ENCODE measurements at regions not wholly inside any gene's neighbourhood (a gene's known extent, or its start where the extent isn't known, plus 50 kb on each side); places are given as distances from the start of the nearest gene placed in this dataset.
"Not testable (repeated sequence)": the region's sequence is repeated elsewhere in the genome, so short reads cannot be mapped to it uniquely, and the experiment has no call there.

- DNase-seq = no peak
Measured at GRCh38 chr3:159401069-159401468, 587.6 kb upstream of the IL12A start.

- DNase-seq = not testable (repeated sequence)
Measured at GRCh38 chr3:159409711-159410110, 578.9 kb upstream of the IL12A start.

GRCh38 chr3:159413319-159413718, 575.3 kb upstream of the IL12A start:
- DNase-seq = no peak

GRCh38 chr3:159416856-159417255, 571.8 kb upstream of the IL12A start:
- no peak for DNase-seq

- no peak for DNase-seq
Measured at GRCh38 chr3:159417761-159418160, 570.9 kb upstream of the IL12A start.

GRCh38 chr3:159418571-159419526, 569.8 kb upstream of the IL12A start:
- no peak for DNase-seq

- no peak for DNase-seq
Measured at GRCh38 chr3:159429702-159430101, 558.9 kb upstream of the IL12A start.

GRCh38 chr3:159432682-159433340, 555.8 kb upstream of the IL12A start:
- no peak for DNase-seq

GRCh38 chr3:159439346-159439745, 549.3 kb upstream of the IL12A start:
- DNase-seq = no peak

- no peak for DNase-seq
Measured at GRCh38 chr3:159441279-159441678, 547.4 kb upstream of the IL12A start.

- DNase-seq = no peak
Measured at GRCh38 chr3:159443266-159443665, 545.4 kb upstream of the IL12A start.

GRCh38 chr3:159447841-159448240, 540.8 kb upstream of the IL12A start:
- no peak for DNase-seq

GRCh38 chr3:159448902-159449301, 539.7 kb upstream of the IL12A start:
- DNase-seq = no peak

GRCh38 chr3:159451067-159451466, 537.6 kb upstream of the IL12A start:
- no peak for DNase-seq

GRCh38 chr3:159451482-159451881, 537.2 kb upstream of the IL12A start:
- no peak for DNase-seq

GRCh38 chr3:159453036-159453435, 535.6 kb upstream of the IL12A start:
- DNase-seq = no peak

GRCh38 chr3:159453945-159454344, 534.7 kb upstream of the IL12A start:
- no peak for DNase-seq

- DNase-seq = no peak
Measured at GRCh38 chr3:159455741-159456181, 532.9 kb upstream of the IL12A start.

- DNase-seq = no peak
Measured at GRCh38 chr3:159458010-159458409, 530.6 kb upstream of the IL12A start.

GRCh38 chr3:159458982-159459381, 529.7 kb upstream of the IL12A start:
- DNase-seq = no peak

- no peak for DNase-seq
Measured at GRCh38 chr3:159472611-159473010, 516.0 kb upstream of the IL12A start.

- no peak for DNase-seq
Measured at GRCh38 chr3:159473206-159473605, 515.4 kb upstream of the IL12A start.

GRCh38 chr3:159480046-159480445, 508.6 kb upstream of the IL12A start:
- no peak for DNase-seq

All from hematopoietic multipotent progenitor cell treated with erythropoietin and hydrocortisone succinate and interleukin-3 and kit ligand, for 6 days (in vitro differentiated cells).